Lower leg skin (tissue), 3 donors: ENCODE measurements at regions not wholly inside any gene's neighbourhood (a gene's known extent, or its start where the extent isn't known, plus 50 kb on each side); places are given as distances from the start of the nearest gene placed in this dataset.

Experiments
- CTCF ChIP-seq, 3 donors: fragments of 450-650 bp; IDR thresholded peaks; one replicate each; pipeline ENCODE4 v1.5.1; 2016; ENCODE audit warnings: antibody characterized with exemption in 3 of 3, mild to moderate bottlenecking in 3 of 3, moderate library complexity in 2 of 3
- POLR2A ChIP-seq, 2 donors: fragments of 450-650 bp; IDR thresholded peaks; one replicate each; pipeline ENCODE4 v1.6.1; 2016 to 2017; ENCODE audit warnings: antibody characterized with exemption in 2 of 2, mild to moderate bottlenecking in 1 of 2, moderate library complexity in 1 of 2

- TF ChIP-seq POLR2A (IDR thresholded peaks at IDR 0.05): no peak
- no peak for TF ChIP-seq CTCF (IDR thresholded peaks at IDR 0.05)
Observed at GRCh38 chr5:98259595-98259994, 513.9 kb upstream of the RGMB start.
